ENCODE measurements at regions not wholly inside any gene's neighbourhood (a gene's known extent, or its start where the extent isn't known, plus 50 kb on each side); places are given as distances from the start of the nearest gene placed in this dataset.

DNA sequence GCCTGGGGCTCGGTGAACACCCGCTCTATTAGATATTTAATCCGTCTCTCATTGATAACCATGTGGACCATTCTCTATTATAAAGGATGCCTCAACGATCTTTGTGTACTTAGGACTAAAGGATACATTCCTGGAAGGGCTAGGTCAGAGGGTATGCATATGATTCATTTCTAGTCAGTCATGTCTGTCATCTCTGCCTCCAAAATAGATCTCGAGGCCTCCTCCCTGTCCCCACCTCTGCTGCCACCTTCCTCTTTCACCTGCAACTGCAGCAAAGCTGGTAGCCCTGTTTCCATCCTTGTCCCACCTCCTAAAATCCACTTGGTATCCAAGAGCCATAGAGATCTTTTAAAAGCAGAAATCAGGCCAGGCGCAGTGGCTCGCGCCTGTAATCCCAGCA is 121.5 kb downstream of the KATNIP start:
- DNase-seq (ENCODE audit: low read depth, low spot score): no peak
- no peak overlapping the region for H3K4me3 ChIP-seq (ENCODE audit: low read length)

DNA sequence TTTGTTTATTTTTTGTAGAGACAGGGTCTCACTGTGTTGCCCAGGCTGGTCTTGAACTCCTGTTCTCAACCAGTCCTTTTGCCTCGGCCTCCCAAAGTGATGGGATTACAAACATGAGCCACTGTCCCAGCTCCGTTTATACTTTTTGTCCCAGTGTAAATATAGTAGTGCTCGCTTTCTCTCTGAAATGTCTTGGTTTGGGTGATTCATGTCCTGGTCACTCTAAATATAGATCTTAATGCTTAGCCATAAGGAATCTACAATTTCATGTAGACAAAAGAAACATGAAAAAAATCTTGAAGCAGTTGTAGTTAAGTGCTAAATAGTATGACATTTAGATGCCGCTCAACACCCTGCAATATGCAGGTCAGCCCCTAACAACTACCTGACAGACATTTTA is 126.9 kb downstream of the KATNIP start:
- no peak overlapping the region for H3K4me3 ChIP-seq (ENCODE audit: low read length)
- no peak for DNase-seq (ENCODE audit: low read depth, low spot score)

DNA sequence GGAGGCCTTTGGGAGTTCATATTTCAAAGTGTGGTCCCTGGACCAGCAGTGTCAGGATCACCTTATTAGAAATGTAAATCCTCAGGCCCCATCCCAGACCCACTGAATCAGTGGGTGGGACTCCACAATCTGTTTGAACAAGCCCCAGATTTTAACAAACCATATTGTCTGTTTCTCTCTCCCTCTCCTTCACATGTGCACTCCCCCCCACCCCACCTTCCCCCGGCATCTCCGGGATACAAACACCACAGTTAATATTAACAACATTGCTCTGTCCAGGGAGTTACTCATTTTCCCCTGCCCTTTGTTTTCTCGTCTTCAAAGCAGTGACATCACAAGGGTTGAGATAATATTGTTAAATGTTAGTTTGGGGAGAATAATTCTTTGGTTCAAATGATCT is 127.3 kb downstream of the KATNIP start:
- DNase-seq (ENCODE audit: low read depth, low spot score): no peak
- H3K4me3 ChIP-seq (ENCODE audit: low read length): no peak overlapping the region

GRCh38 chr16:27678955-27679354 is 129.0 kb downstream of the KATNIP start:
- DNase-seq (ENCODE audit: low read depth, low spot score): no peak
- no peak overlapping the region for H3K4me3 ChIP-seq (ENCODE audit: low read length)

- no peak overlapping the region for H3K4me3 ChIP-seq (ENCODE audit: low read length)
- no peak for DNase-seq (ENCODE audit: low read depth, low spot score)
These were observed 130.0 kb downstream of the KATNIP start for GRCh38 chr16:27679899-27680298.

DNA sequence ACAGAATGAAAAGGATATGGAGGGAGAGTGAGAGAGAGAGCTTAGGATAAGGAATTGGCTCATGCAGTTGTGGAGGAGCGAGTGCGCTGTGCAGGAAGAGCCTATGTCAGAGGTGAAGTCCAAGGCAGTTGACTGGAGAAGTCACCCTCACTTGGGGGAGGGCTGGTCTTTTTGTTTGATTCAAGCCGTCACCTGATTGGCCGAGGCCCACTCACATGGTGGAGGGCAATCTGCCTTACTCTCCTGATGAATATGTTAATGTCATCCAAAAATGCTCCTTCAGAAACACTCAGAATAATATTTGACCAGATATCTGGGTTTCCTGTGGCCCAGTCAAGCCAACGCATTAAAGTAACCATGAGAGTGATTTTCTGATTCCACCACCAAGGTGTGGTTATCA is 131.7 kb downstream of the KATNIP start:
- no peak overlapping the region for H3K4me3 ChIP-seq (ENCODE audit: low read length)
- DNase-seq (ENCODE audit: low read depth, low spot score): no peak

DNA sequence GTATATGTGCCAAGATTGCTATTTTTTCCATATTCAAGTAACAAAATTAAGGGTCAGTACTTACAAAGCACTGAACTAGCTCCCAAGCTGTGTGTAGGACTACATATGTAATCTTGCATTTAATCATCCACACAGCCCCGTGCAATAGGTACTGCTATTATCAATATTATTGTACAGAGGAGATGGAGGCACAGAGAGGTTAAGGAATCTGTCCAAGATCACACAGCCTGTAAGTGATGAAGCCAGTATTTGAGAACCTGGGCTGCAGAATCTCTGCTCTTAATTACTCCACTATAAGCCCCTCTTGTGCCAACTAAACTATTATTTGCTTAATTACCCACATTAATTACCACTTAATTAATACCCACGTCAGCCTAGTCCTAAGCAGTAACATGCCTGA is 134.1 kb downstream of the KATNIP start:
- H3K4me3 ChIP-seq (ENCODE audit: low read length): no peak overlapping the region
- DNase-seq (ENCODE audit: low read depth, low spot score): no peak

DNA sequence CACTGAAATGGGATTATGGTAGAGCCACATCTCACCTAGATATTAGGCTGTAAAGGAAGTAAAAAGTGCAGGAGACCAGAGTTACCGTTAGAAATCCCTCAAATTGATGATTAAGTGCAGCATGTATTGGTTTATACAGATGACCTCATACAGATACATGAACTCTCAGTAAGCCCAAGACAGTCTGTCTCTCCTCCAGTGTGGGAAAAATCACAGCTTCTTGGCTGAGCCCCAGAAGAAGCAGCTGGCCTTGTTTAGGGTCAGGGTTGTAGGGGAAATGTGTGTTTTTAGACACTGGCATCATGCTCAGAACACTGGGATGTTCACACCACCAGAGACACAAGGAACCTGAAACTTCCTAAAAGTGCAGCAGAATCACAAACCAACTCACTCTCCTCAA is 135.9 kb downstream of the KATNIP start:
- H3K4me3 ChIP-seq (ENCODE audit: low read length): no peak overlapping the region
- DNase-seq (ENCODE audit: low read depth, low spot score): no peak

DNA sequence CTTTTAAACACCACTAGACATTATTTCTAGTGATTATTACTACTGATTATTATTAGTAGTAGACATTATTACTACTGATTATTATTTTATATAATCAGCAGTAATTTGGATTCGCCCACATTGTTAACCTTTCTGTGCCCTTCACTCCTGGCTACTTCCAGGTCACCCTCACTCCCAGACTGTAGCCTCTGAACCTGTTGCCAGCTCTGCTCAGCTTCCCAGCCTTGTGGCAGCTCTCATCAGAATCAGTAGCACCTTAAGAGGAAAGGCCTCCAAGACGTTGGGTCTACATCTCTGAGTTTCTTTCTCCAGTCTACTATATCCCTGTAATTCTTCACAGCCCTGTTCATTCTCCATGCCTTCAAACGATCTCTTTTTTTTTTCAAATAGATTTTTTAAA is 137.0 kb downstream of the KATNIP start:
- H3K4me3 ChIP-seq (ENCODE audit: low read length): no peak overlapping the region
- DNase-seq (ENCODE audit: low read depth, low spot score): no peak

GRCh38 chr16:27687605-27688004 is 137.7 kb downstream of the KATNIP start:
- no peak for DNase-seq (ENCODE audit: low read depth, low spot score)
- no peak overlapping the region for H3K4me3 ChIP-seq (ENCODE audit: low read length)

- no peak overlapping the region for H3K4me3 ChIP-seq (ENCODE audit: low read length)
- no peak for DNase-seq (ENCODE audit: low read depth, low spot score)
These were observed 139.8 kb downstream of the KATNIP start for GRCh38 chr16:27689711-27690110.

GRCh38 chr16:27690608-27691007 is 140.7 kb downstream of the KATNIP start:
- DNase-seq (ENCODE audit: low read depth, low spot score): peak; percentile 9
- H3K4me3 ChIP-seq (ENCODE audit: low read length): no peak overlapping the region

DNA sequence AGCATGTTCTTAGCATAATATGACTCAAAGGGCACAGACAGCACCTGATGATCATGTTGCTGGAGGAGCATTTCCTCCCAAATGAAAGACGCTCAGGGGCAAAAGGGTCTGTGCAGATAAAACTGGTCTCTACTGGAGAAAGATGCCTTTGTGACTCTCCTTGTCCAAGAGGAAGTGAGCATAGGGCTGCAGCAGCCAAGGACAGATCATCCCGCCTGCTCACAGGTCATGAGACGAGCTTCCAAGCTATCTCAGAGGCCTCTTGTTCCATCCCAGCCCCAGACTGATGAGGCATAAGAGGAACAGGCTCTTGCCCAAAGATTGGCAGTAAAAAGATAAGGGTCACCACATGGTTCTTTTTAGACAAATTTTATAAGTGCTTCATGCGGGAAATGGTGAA is 141.8 kb downstream of the KATNIP start:
- no peak for DNase-seq (ENCODE audit: low read depth, low spot score)
- H3K4me3 ChIP-seq (ENCODE audit: low read length): no peak overlapping the region

GRCh38 chr16:27692576-27692975 is 142.6 kb downstream of the KATNIP start:
- no peak for DNase-seq (ENCODE audit: low read depth, low spot score)
- no peak overlapping the region for H3K4me3 ChIP-seq (ENCODE audit: low read length)

GRCh38 chr16:27695161-27695560 is 145.2 kb downstream of the KATNIP start:
- no peak overlapping the region for H3K4me3 ChIP-seq (ENCODE audit: low read length)
- no peak for DNase-seq (ENCODE audit: low read depth, low spot score)

GRCh38 chr16:27698266-27698665 is 148.3 kb downstream of the KATNIP start:
- DNase-seq (ENCODE audit: low read depth, low spot score): no peak
- H3K4me3 ChIP-seq (ENCODE audit: low read length): no peak overlapping the region

GRCh38 chr16:27698746-27699145 is 148.8 kb downstream of the KATNIP start:
- no peak for DNase-seq (ENCODE audit: low read depth, low spot score)
- no peak overlapping the region for H3K4me3 ChIP-seq (ENCODE audit: low read length)

DNA sequence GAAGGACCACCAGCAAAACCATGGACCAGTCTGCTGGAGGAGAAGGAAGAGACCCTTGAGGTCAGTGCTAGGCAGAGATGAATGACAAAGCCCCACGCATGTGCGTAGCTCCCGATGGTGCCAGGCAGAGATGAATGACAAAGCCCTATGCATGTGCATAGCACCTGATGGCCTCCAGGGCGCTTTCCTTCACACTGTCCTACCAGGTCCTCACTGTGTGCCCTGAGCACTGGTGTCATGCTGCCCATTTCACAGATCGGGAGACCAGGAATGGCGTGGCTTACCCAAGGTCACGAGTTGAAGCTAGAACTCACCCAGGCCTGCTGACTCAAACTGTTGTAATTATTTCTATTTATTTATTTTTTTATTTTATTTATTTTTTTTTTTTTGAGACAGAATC is 149.6 kb downstream of the KATNIP start:
- H3K4me3 ChIP-seq (ENCODE audit: low read length): no peak overlapping the region
- DNase-seq (ENCODE audit: low read depth, low spot score): no peak

- DNase-seq (ENCODE audit: low read depth, low spot score): no peak
These were observed 150.5 kb downstream of the KATNIP start for GRCh38 chr16:27700304-27700995.

DNA sequence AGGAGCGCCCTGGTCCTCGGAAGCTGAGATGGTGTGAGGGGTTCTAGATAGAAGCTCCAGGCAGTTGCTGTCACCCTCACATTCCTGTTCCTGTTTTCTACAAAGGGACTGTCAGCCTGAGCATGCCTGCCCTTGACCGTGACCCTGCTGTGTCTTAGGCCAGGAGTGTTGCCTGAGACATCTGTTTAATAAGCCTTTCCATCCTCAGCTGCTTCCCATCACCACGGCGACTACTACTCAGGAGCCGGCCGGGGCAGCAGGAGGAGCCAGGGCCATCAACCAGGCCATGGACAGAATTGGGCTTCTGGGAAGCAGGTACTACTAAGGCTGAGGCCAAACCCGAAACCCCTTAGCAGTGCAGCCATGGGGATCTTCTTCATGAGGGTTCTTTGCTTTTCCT is 151.4 kb downstream of the KATNIP start:
- H3K4me3 ChIP-seq (ENCODE audit: low read length): no peak overlapping the region
- DNase-seq (ENCODE audit: low read depth, low spot score): no peak

More at GRCh38 chr16:27700304-27700995, 150.5 kb downstream of the KATNIP start:
- H3K4me3 ChIP-seq (ENCODE audit: low read length): no peak overlapping the region

GRCh38 chr16:27703121-27703520 is 153.2 kb downstream of the KATNIP start:
- no peak overlapping the region for H3K4me3 ChIP-seq (ENCODE audit: low read length)
- DNase-seq (ENCODE audit: low read depth, low spot score): no peak

GRCh38 chr16:27703545-27703944 is 153.6 kb downstream of the KATNIP start:
- no peak overlapping the region for H3K4me3 ChIP-seq (ENCODE audit: low read length)
- no peak for DNase-seq (ENCODE audit: low read depth, low spot score)

Data from Jurkat, Clone E6-1 (cell line).